MG63 (cell line): ENCODE measurements at regions not wholly inside any gene's neighbourhood (a gene's known extent, or its start where the extent isn't known, plus 50 kb on each side); places are given as distances from the start of the nearest gene placed in this dataset.

Source experiments
- DNase-seq: peaks from one replicate; pipeline ENCODE4 v3.0.0-alpha.2; 2020
- H3K27me3 ChIP-seq: fragments of 250-450 bp; sonication (Bioruptor Pico); 2 replicates; pipeline ENCODE4 v1.5.1; 2020; ENCODE audit warnings: mild to moderate bottlenecking, moderate library complexity
- H3K36me3 ChIP-seq: fragments of 250-450 bp; sonication (Bioruptor Pico); 2 replicates; pipeline ENCODE4 v1.5.1; 2020; ENCODE audit warnings: mild to moderate bottlenecking, moderate library complexity
- H3K4me3 ChIP-seq: fragments of 250-450 bp; sonication (Bioruptor Pico); 2 replicates; pipeline ENCODE4 v1.5.1; 2020; ENCODE audit warnings: mild to moderate bottlenecking, moderate library complexity
- H3K9me3 ChIP-seq: fragments of 250-450 bp; sonication (Bioruptor Pico); 2 replicates; pipeline ENCODE4 v1.5.1; 2020; ENCODE audit warnings: mild to moderate bottlenecking, moderate library complexity

DNA sequence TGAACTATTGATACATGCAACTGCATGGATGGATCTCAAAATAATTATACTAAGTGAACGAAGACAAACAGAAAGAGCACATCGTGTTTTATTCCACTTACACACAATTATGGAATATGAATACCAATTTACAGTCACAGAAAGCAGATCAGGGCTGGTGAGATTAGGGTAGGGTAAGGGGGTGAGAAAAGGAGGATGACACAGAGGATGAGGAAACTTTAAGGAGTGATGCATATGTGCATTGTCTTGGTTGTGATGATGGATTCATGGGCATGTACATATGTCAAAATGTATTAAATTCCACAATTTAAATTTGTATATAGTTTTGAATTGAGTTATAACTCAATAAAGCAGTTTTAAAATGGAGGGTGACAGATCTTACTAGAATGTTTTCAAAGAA is 548.9 kb downstream of the PYDC2 start:
- H3K27me3 ChIP-seq = no peaks in the 10 kb centered on the region
- no peak overlapping the region for H3K4me3 ChIP-seq
- no peak for DNase-seq
- no peaks in the 10 kb centered on the region for H3K36me3 ChIP-seq
- H3K9me3 ChIP-seq = peaks cover 3% of the 10 kb centered on the region; the same call in 1 of the 2 replicates

DNA sequence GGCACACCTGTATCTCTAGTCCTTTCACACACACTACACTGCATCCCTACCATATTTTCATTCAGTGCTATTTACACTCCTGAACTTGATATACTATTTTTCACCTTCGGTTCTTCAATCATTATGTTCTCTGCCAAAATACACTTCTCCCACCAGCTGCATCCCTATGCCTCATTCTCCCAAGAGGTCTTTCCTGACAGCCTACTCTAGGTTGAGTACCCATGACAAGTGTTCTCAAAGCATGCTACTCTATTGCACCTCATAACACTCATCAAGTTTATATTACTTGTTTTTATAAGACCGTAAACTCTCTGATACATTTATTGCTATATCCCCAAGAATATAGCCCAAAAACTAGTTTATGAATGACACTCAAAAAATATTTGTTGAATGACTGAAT is 549.5 kb downstream of the PYDC2 start:
- DNase-seq = no peak
- Histone ChIP-seq H3K27me3 (no peaks in the 10 kb centered on the region), H3K36me3 (no peaks in the 10 kb centered on the region), H3K4me3 (no peak overlapping the region), H3K9me3 (peaks cover 3% of the 10 kb centered on the region; the same call in 1 of the 2 replicates)

DNA sequence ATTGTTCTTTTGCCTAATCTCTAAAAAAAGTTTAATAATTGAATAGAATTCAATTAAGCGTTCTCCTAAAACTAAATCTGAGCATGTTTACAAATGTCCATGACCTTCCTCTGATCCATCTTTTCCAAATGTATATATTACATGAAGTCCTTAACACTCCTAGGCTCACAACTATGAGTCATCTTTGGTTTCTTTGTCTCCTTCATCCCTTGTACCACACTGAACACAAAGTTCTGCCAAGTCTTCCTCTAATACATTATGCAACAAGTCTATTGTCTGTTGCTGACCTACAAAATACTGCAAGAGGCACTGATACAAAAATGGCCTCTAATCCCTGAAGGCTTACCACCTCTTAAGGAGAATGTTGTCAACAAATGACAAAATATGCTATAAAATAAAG is 550.2 kb downstream of the PYDC2 start:
- peaks cover 3% of the 10 kb centered on the region; the same call in 1 of the 2 replicates for H3K9me3 ChIP-seq
- H3K36me3 ChIP-seq = no peaks in the 10 kb centered on the region
- DNase-seq = no peak
- H3K27me3 ChIP-seq = no peaks in the 10 kb centered on the region
- H3K4me3 ChIP-seq = no peak overlapping the region

DNA sequence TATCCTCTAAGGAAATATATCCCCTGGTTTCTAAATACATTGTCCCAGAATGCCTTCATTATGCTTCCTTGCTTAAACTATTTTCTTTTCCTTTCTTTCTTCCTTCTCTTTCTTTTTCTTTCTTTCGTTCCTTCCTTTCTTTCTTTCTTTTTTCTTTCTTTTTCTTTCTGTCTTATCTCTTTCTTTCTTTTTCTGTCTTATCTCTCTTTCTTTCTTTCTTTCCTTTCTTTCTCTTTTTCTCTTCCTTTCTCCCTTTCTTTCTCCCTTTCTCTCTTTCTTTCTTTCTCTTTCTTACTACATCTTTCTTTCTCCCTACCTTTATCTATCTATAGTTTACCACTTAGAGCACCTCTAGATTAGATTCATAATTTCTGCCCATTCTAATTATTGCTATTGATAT is 552.1 kb downstream of the PYDC2 start:
- H3K36me3 ChIP-seq = no peaks in the 10 kb centered on the region
- no peak for DNase-seq
- H3K4me3 ChIP-seq = no peak overlapping the region
- H3K9me3 ChIP-seq = peaks cover 3% of the 10 kb centered on the region; the same call in 1 of the 2 replicates
- H3K27me3 ChIP-seq = no peaks in the 10 kb centered on the region

DNA sequence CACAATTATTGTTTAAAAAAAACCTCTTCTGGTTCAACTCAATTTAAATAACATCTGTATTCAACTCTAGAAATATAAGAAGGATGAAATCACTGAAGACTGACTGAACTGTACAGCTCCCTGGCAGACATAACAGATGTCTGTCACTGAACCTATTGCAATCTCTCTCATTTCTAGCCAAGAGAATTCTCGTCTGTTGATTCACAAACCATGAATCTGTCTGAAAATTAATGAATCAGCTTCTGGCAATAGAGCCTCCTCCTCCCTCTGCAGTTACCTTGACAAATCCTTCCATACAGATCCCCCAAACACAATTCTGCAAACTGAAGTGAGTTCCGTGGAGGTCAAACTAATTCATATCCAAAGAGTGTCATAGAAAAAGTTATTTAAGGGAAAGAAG is 561.4 kb downstream of the PYDC2 start:
- H3K27me3 ChIP-seq = no peaks in the 10 kb centered on the region
- H3K36me3 ChIP-seq = no peaks in the 10 kb centered on the region
- H3K9me3 ChIP-seq = peaks cover 2% of the 10 kb centered on the region; the same call in 1 of the 2 replicates
- peak; percentile 23 for DNase-seq
- H3K4me3 ChIP-seq = no peak overlapping the region

DNA sequence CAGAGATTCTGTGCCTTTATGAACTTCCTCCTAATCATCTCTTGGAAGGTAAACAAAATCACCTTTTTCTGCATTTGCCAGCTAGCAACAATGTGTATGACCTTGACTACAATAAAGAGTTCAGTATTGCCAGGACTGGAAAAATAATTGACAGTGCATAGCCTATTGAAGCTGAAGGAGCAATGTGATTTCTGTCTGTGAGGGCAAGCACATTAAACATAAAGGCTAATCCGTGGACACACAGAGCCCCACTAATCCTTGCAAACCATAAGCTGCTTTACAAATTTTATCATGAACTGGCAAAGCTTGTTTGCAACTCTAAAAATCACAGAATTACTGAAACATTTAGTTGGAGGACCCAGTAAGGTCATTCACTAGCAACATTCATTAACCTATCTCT is 563.8 kb downstream of the PYDC2 start:
- no peaks in the 10 kb centered on the region for H3K36me3 ChIP-seq
- H3K27me3 ChIP-seq = no peaks in the 10 kb centered on the region
- no peak for DNase-seq
- no peaks in the 10 kb centered on the region for H3K9me3 ChIP-seq
- H3K4me3 ChIP-seq = no peak overlapping the region

DNA sequence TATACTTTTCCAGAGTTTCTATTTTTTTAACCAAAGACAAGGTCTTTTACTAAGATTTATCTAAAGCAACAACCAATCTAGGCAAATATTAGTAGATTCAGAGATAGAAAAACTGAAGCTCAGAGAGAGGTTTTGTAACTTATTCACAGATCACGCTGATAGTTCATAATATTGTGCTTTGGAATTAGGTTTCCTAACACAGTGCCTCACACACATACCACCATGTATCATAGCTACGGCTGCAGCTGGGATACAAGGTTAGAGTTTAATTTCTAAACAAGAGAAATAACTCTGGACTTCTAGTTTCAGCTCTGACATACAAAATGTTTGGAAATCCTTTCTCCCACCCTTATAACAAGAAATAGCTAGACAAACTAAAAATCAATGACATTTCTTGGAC is 565.7 kb downstream of the PYDC2 start:
- Histone ChIP-seq H3K27me3 (no peaks in the 10 kb centered on the region), H3K9me3 (no peaks in the 10 kb centered on the region), H3K4me3 (no peak overlapping the region), H3K36me3 (no peaks in the 10 kb centered on the region)
- no peak for DNase-seq

DNA sequence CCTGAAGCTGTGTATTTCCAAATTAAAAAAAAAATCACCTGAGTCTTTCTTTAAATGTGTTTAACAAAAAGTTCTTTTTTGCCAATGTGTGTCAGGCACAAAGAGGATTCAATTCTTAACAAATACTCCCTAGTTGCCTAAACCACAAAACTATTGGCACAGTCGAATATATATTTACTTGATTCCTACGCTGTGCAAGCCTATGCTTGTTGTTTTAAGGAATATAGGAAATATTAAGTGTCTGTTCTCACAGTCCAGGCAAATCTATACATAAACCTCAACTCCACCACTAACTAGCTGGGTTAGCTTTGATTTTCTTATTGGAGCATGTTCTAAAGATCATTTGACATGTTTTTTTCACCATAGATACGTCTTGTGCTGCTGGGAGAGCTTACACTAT is 571.0 kb downstream of the PYDC2 start:
- Histone ChIP-seq H3K36me3 (no peaks in the 10 kb centered on the region), H3K27me3 (no peaks in the 10 kb centered on the region), H3K4me3 (no peak overlapping the region), H3K9me3 (no peaks in the 10 kb centered on the region)
- DNase-seq = no peak

DNA sequence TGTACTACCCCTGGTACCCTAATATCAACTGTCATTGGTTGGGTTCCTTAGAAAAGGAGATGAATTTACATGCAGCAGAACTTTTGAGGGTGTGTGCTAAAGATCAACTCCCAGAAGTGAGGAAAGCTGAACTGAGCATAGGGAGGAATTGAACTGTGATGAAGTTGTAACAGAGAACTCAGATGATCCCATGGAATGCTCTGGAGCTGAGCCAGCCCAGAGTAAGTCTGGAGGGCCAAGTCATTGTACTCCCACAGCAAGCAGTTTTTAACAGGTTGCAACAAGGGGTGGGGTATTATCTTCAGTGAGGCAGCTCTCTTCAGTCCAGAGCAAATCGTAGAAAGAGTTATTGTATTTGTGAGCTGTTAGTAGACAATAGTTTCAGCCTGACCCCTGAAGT is 572.3 kb downstream of the PYDC2 start:
- DNase-seq = no peak
- Histone ChIP-seq H3K27me3 (no peaks in the 10 kb centered on the region), H3K36me3 (no peaks in the 10 kb centered on the region), H3K9me3 (no peaks in the 10 kb centered on the region), H3K4me3 (no peak overlapping the region)

DNA sequence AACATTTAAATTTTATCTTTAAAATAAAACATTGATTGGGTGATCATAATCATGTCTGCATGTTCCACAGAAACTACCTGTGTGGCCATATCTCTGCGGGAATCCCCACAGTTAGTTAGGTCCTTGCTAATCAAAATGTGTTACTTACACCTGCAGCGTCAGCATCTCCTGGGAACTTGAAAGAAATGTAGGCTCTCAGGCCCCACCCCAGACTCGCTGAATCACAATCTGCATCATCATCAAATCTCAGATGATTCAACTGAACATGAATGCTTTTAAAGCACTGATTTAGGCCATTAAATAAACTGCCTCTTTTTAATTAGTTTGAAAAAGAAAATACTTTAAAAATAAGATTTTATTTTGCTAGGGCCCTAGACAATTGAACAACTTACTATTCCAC is 577.8 kb downstream of the PYDC2 start:
- Histone ChIP-seq H3K27me3 (no peaks in the 10 kb centered on the region), H3K9me3 (no peaks in the 10 kb centered on the region), H3K36me3 (no peaks in the 10 kb centered on the region), H3K4me3 (no peak overlapping the region)
- no peak for DNase-seq

DNA sequence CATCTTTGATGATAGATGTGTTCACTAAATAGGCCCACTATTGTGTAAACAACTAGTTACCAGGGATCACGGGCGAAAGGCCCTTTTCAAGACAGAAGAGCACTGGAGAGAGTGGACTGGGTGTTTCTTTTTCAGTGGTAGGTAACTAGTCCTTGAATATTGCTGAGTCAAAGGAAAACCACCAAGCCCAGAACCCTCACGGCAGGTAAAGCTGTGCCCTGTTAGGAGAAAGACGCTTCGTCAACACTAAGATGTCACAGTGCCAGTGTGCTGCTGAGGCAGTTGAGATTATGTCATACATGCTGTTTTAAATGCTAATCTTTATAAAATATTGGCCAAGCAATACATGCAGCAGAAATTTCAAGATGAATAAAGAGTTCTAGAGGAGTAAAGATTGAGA is 578.6 kb downstream of the PYDC2 start:
- Histone ChIP-seq H3K27me3 (no peaks in the 10 kb centered on the region), H3K36me3 (no peaks in the 10 kb centered on the region), H3K4me3 (no peak overlapping the region), H3K9me3 (no peaks in the 10 kb centered on the region)
- DNase-seq = no peak

DNA sequence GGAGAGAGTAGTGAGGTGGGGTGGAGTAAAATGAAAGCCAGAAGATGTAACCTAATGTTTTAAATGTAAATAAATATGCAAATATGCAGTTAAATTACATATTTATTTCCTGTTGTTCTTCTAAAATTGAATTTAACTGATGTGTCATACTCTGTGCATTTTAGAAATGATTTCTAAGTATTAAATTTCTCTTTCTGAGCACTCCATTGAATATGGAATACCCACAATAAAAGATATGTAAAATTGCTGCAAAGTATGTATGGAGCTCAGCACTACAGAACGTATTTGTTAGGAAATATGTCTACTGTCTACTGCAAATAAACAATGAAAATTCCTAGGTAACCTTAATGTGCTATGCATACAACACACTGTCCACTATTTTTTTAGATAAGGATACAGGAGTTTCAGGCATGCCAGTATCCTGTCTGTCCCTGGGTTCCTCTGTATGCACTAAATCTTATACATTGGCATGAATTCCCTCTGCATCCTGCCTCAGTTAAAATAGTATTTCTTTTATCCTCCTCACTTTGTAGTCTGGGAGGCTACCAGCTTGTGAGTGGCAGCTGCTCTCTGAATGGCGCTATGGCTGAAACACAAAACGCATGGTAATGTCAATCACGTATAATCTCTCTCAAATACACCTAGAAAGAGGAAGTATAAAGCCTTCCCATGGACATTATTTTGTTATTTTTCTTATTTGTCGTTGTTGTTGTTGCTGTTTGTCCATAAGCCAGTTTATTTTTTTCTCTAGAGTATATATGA is 579.5 kb downstream of the PYDC2 start:
- Histone ChIP-seq H3K36me3 (no peaks in the 10 kb centered on the region), H3K4me3 (no peak overlapping the region), H3K27me3 (no peaks in the 10 kb centered on the region), H3K9me3 (no peaks in the 10 kb centered on the region)
- DNase-seq = no peak

DNA sequence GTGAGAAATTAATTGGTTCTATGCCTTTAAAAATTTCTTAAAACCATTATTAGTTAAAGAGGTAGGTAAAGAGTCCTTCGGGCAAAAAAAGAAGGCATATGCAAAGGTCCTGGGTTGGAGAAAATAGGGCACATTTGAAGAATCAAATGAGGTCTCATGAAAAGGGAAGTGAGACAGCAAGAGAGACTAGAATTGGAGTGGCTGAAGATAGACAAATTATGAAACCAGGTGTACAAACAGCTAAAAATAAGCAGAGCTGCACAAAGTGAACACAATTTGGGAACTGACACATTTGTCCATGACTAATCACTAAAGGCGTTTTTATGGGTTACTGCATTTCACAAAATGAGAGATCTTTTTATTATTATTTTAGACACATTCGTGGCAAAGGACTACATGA is 581.2 kb downstream of the PYDC2 start:
- DNase-seq = no peak
- no peak overlapping the region for H3K4me3 ChIP-seq
- H3K9me3 ChIP-seq = no peaks in the 10 kb centered on the region
- no peaks in the 10 kb centered on the region for H3K36me3 ChIP-seq
- H3K27me3 ChIP-seq = no peaks in the 10 kb centered on the region

DNA sequence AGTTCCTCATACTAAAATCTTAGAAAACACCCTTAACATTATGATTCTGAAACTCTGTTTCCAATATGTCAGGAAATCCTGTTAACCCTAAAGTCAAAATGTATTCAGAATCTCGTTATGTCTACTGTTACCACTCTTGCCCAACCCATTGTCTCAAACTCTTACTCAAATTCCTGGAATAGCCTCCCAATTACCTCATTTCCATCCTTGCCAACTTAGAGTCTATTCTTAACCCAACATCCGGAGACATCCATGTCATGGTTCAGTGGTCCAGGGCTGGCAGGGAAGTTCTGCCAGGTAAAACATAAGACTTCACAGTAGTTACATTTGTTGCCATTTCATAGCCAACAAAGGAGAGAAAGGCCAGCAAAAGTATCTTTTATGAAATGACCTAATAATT is 593.9 kb downstream of the PYDC2 start:
- no peak overlapping the region for H3K4me3 ChIP-seq
- H3K9me3 ChIP-seq = no peaks in the 10 kb centered on the region
- H3K36me3 ChIP-seq = no peaks in the 10 kb centered on the region
- peak; percentile 64 for DNase-seq
- no peaks in the 10 kb centered on the region for H3K27me3 ChIP-seq

DNA sequence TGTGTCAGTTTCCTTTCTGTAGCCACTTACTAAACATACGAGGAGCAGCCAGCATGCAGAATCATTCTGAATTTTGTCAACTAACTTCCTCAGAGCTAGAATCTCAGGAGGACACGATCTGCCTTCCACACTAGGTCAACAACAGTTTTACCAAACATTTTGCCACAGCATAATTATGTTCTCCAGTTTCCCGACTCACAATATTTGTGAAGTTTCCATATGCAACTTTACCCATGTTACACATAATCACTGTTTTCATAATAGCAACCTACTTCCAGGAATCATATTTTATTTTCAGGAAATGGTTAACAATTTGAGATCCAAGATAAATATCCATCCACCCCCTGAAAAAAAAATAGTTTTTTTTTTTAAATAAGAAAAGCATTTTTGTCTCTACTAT is 595.0 kb downstream of the PYDC2 start:
- H3K9me3 ChIP-seq = no peaks in the 10 kb centered on the region

DNA sequence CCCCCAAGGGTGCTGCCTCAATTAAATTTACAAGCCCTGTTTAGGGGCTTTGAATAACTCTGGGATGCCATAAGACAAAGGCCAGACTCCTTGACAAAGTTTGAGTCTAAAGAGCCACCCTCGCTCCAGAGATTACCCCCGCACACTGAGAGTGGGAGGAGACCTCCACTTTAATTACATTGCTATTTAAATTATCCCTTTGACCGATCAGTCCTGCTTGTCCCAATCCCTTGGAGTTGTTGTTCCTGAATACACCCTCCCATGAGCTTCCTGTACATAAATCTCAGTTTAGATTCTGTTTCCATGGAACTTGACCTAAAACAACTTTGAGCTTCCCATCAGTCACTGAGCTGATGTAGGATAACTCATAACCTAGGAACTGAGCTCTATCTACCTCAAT is 596.3 kb downstream of the PYDC2 start:
- no peak for DNase-seq
- Histone ChIP-seq H3K36me3 (no peaks in the 10 kb centered on the region), H3K27me3 (no peaks in the 10 kb centered on the region), H3K4me3 (no peak overlapping the region), H3K9me3 (no peaks in the 10 kb centered on the region)

More for the DNA sequence above, 595.0 kb downstream of the PYDC2 start:
- H3K4me3 ChIP-seq = no peak overlapping the region
- no peaks in the 10 kb centered on the region for H3K27me3 ChIP-seq
- DNase-seq = no peak
- no peaks in the 10 kb centered on the region for H3K36me3 ChIP-seq

DNA sequence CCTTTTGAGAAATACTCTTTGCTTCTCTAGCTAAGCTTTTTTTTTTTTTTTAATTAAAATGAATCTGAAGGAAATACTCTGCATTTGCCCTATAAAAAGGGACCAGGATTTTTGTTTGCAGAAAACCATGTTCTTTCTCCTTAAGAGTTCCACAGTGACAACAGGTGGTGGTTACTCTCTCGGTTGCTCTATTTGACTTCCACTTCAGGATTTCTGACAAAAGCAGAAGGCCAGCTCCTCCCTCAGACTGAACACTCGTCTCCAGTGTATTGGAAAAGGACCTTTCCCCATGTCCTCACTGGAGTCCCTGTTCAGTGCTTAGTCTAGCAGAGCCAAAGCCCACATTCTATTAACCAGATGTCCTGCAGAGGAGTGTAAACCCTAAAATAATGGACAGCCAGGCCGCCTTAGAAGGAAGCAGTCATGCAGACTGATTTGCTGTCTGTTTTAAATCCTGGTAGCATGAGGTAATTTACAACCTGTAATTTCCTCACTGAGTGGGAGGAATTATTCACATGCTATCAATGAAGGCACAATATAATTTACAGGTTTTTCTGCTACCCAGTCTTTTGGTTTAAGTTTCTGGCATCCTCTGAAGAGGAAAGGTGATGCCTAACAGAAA is 599.3 kb downstream of the PYDC2 start:
- Histone ChIP-seq H3K9me3 (no peaks in the 10 kb centered on the region), H3K36me3 (no peaks in the 10 kb centered on the region), H3K4me3 (no peak overlapping the region), H3K27me3 (no peaks in the 10 kb centered on the region)
- DNase-seq = no peak

DNA sequence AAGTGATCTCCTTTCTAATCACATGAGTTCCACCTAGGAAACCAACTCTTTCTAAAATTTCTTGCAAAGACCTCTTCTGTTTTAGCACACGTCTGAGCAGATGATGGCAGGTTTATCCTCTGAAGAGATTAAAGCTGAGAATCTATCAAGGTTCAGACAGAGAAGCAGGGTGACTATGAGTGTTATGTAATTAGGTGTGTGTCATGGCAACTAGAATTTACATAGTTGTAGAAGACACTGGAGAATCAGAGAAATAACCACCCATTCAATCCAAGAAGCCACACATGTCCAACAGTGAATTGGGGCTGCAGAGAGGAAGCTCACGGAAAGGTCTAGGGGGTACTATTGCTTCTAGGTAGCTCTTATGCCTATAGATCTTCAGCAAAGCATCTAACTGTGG is 600.5 kb downstream of the PYDC2 start:
- H3K4me3 ChIP-seq = no peak overlapping the region
- no peak for DNase-seq
- no peaks in the 10 kb centered on the region for H3K9me3 ChIP-seq
- H3K27me3 ChIP-seq = no peaks in the 10 kb centered on the region
- H3K36me3 ChIP-seq = no peaks in the 10 kb centered on the region
